ENCODE measurements at regions not wholly inside any gene's neighbourhood (a gene's known extent, or its start where the extent isn't known, plus 50 kb on each side); places are given as distances from the start of the nearest gene placed in this dataset.

- TF ChIP-seq POLR2AphosphoS5 (IDR thresholded peaks at IDR 0.05; ENCODE audit: low read depth, low read length) (no peak), CTCF (IDR thresholded peaks at IDR 0.05) (no peak), TCF7L2 (IDR thresholded peaks at IDR 0.05; ENCODE audit: low read depth, low read length) (no peak), REST (IDR thresholded peaks at IDR 0.05; ENCODE audit: insufficient read depth in 1 of 2, low read depth in 2 of 2, low read length in 1 of 2) (no peak), SIN3A (IDR thresholded peaks at IDR 0.05; ENCODE audit: borderline replicate concordance, insufficient read depth, low read depth, low read length) (no peak)
These were observed 2040.5 kb upstream of the C9orf72 start for GRCh38 chr9:29613773-29614172.
